CD4-positive, CD25-positive, alpha-beta regulatory T cell (primary cell): ENCODE measurements at regions not wholly inside any gene's neighbourhood (a gene's known extent, or its start where the extent isn't known, plus 50 kb on each side); places are given as distances from the start of the nearest gene placed in this dataset.
"Not testable (repeated sequence)": the region's sequence is repeated elsewhere in the genome, so short reads cannot be mapped to it uniquely, and the experiment has no call there.

Source experiments
- ATAC-seq, 2 donors: fragments of 150-1000 bp; cut with Tn5 transposase; one replicate each; pipeline ENCODE4 v1.10.0; 2021; ENCODE audit warnings: low read depth in 2 of 2, moderate number of reproducible peaks in 2 of 2, moderate library complexity in 1 of 2
- DNase-seq, 3 donors: peaks; one replicate each; pipeline versions ENCODE4 v3.0.0 to v3.0.0-alpha.2; 2012 to 2022; ENCODE audit warnings: mixed read lengths in 1 of 3
- H3K27ac ChIP-seq: one replicate; pipeline ENCODE4 v1.7.0; 2013; ENCODE audit warnings: mild to moderate bottlenecking, low read length; ENCODE audit not compliant: insufficient read depth, poor library complexity, severe bottlenecking
- H3K27me3 ChIP-seq: one replicate; pipeline ENCODE4 v1.7.0; 2013; ENCODE audit warnings: low read length; ENCODE audit not compliant: control insufficient read depth, insufficient read depth
- H3K36me3 ChIP-seq: one replicate; pipeline ENCODE4 v1.7.0; 2013; ENCODE audit warnings: mild to moderate bottlenecking, low read length, moderate library complexity; ENCODE audit not compliant: control insufficient read depth, insufficient read depth
- H3K4me1 ChIP-seq: 2 replicates; pipeline ENCODE4 v1.7.0; 2013; ENCODE audit warnings: mild to moderate bottlenecking, low read length; ENCODE audit not compliant: insufficient read depth, control insufficient read depth, poor library complexity, severe bottlenecking
- H3K4me3 ChIP-seq: one replicate; pipeline ENCODE4 v1.7.0; 2013; ENCODE audit warnings: low read depth, mild to moderate bottlenecking, low read length, moderate library complexity
- H3K9me3 ChIP-seq, 2 experiments: 1 replicate in 1 of 2; 2 replicates in 1 of 2; pipeline ENCODE4 v1.7.0; 2013; ENCODE audit warnings: low read length in 2 of 2, mild to moderate bottlenecking in 1 of 2, moderate library complexity in 1 of 2; ENCODE audit not compliant: control insufficient read depth in 2 of 2
- H3K27ac Mint-ChIP-seq, 3 donors: one replicate each; pipeline ENCODE4 v1.8.0; 2020 to 2022; ENCODE audit warnings: mild to moderate bottlenecking in 3 of 3, mixed read lengths in 3 of 3, moderate library complexity in 2 of 3
- H3K27me3 Mint-ChIP-seq: one replicate; pipeline ENCODE4 v1.8.0; 2022; ENCODE audit warnings: mild to moderate bottlenecking, mixed read lengths
- H3K36me3 Mint-ChIP-seq: one replicate; pipeline ENCODE4 v1.8.0; 2020; ENCODE audit warnings: mixed read lengths
- H3K4me1 Mint-ChIP-seq, 4 donors: one replicate each; pipeline ENCODE4 v1.8.0; 2020 to 2022; ENCODE audit warnings: mixed read lengths in 4 of 4, mild to moderate bottlenecking in 1 of 4
- H3K4me3 Mint-ChIP-seq, 4 donors: one replicate each; pipeline ENCODE4 v1.8.0; 2020 to 2022; ENCODE audit warnings: mild to moderate bottlenecking in 4 of 4, mixed read lengths in 4 of 4, moderate library complexity in 3 of 4
- H3K9me3 Mint-ChIP-seq, 7 donors: one replicate each; pipeline ENCODE4 v1.8.0; 2020 to 2022; ENCODE audit warnings: mixed read lengths in 7 of 7, mild to moderate bottlenecking in 3 of 7, moderate library complexity in 2 of 7

DNA sequence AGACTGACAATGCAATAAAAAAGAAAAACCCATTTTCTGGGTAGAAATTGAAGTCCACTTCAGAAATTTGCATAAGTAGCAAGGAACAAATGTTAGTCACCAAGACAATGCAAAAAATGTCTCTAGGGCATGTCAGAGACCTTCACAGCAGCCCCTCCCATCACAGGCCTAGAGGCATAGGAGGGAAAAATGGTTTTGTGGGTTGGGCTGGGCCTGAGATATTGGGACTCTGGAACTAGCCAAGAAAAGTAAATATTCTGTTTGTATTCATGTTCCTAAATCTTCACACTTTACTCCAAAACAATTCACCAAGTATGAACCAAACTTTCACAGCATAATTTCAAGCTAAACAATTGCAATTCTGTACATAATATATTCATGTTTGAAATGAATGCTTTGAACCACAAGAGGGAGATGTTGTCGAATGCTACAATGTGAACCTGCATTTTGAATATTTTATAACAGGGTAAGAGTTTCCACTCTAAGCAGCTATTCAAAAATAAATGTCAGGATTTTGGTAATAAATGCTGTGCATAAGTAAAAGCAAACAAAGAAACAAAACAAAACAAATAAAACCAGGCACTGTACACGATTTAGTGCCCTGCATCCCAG, 429.2 kb downstream of the OTOL1 start:
- Histone ChIP-seq H3K4me1 (no peaks in the 10 kb centered on the region), H3K36me3 (no peaks in the 10 kb centered on the region), H3K9me3 (no peaks in the 10 kb centered on the region), H3K27me3 (no peaks in the 10 kb centered on the region), H3K4me3 (no peak overlapping the region), H3K27ac (no peak overlapping the region)
- Mint-ChIP-seq H3K9me3 (peaks cover 4 to 13% (median 6%) of the 10 kb centered on the region in 7 donors), H3K27me3 (no peaks in the 10 kb centered on the region), H3K27ac (no peak overlapping the region), H3K36me3 (no peaks in the 10 kb centered on the region), H3K4me1 (no peaks in the 10 kb centered on the region), H3K4me3 (no peak overlapping the region)
- no peak for DNase-seq
- no peak for ATAC-seq

DNA sequence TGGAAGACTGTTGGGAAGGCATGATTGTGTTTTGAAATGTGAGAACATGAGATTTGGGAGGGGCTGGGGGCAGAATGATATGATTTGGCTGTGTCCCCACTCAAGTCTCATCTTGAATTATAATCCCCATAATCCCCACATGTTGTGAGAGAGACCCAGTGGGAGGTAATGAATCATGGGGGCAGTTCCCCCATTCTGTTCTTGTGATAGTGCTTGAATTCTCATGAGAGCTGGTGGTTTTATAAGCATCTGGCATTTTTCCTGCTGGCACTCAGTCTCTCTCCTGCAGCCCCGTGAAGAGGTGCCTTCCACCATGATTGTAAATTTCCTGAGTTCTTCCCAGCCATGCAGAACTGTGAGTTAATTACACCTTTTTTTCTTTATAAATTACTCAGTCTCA, 430.5 kb downstream of the OTOL1 start:
- no peak overlapping the region for H3K4me3 Mint-ChIP-seq
- H3K4me1 Mint-ChIP-seq: no peaks in the 10 kb centered on the region
- H3K27me3 ChIP-seq: no peaks in the 10 kb centered on the region

DNA sequence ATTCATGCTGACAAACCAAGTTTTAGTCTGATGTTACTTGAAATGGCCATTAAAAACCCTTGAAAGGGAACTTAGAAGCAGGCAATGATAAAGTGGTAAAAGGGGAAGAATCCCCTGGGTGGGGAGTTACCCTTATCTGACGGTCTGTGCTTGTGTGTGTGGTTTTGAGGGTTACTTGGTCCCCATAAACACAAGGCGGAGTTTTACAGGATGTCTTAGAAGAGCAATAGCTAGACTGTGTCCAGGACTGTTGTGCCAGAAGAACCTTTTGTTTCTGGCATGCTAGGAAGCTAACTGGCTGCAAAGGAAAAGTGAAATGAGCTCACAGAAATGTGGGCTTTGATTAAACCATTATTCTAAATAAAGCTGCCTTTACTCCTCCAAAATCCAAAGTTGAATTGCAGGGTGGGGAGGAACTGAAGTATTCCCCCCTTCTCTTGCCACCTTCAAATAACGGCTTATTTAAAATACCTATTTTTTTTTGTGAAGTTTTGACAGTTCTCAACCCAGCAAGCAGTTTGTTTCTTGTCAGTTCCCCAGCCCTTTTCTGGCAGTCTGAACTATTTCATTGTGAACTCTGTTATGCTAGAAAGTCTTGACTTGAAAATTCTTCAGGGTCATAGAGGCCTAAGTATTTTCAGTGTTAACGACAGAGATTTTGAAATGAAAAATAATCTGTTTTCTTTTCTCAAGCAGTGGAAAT, 443.5 kb downstream of the OTOL1 start:
- H3K27ac Mint-ChIP-seq: no peak overlapping the region
- Histone ChIP-seq H3K27me3 (no peaks in the 10 kb centered on the region), H3K4me1 (no peaks in the 10 kb centered on the region), H3K36me3 (no peaks in the 10 kb centered on the region), H3K4me3 (no peak overlapping the region), H3K9me3 (peaks cover 0 to 4% of the 10 kb centered on the region in 2 experiments), H3K27ac (no peak overlapping the region)
- no peaks in the 10 kb centered on the region for H3K36me3 Mint-ChIP-seq
- H3K27me3 Mint-ChIP-seq: peaks cover 2% of the 10 kb centered on the region
- H3K9me3 Mint-ChIP-seq: peaks cover 2 to 26% (median 10%) of the 10 kb centered on the region in 7 donors
- no peaks in the 10 kb centered on the region for H3K4me1 Mint-ChIP-seq
- no peak for ATAC-seq
- no peak for DNase-seq
- no peak overlapping the region for H3K4me3 Mint-ChIP-seq

More for the DNA sequence above, 430.5 kb downstream of the OTOL1 start:
- Mint-ChIP-seq H3K27me3 (no peaks in the 10 kb centered on the region), H3K36me3 (no peaks in the 10 kb centered on the region), H3K9me3 (peaks cover 0 to 17% (median 7%) of the 10 kb centered on the region in 7 donors), H3K27ac (no peak overlapping the region)
- no peaks in the 10 kb centered on the region for H3K9me3 ChIP-seq
- no peaks in the 10 kb centered on the region for H3K4me1 ChIP-seq
- DNase-seq (no peak), ATAC-seq (no peak)
- no peak overlapping the region for H3K4me3 ChIP-seq
- H3K36me3 ChIP-seq: no peaks in the 10 kb centered on the region
- no peak overlapping the region for H3K27ac ChIP-seq

DNA sequence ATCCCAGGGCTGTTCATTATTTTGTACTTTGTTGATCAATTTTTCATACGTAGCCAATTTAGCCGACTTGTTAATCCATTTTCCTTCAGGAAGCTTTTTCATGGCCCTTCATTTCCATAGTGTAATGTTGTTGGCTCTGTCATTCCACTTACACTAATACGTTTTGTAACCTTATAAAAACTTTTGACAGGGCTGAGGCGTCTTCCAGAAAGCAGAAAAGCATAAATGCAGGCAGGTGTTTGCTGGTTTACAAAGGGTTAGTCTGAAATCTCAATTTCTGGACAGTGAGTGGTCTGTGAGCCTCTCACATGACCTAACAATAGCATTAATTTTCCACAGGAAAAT, 444.0 kb downstream of the OTOL1 start:
- H3K9me3 ChIP-seq: peaks cover 0 to 1% of the 10 kb centered on the region in 2 experiments
- no peaks in the 10 kb centered on the region for H3K36me3 ChIP-seq
- Mint-ChIP-seq H3K4me3 (peak overlapping the region in 1 of 4 donors; percentile 63), H3K9me3 (peaks cover 4 to 21% (median 10%) of the 10 kb centered on the region in 7 donors), H3K27ac (no peak overlapping the region), H3K4me1 (no peaks in the 10 kb centered on the region), H3K27me3 (peaks cover 5% of the 10 kb centered on the region), H3K36me3 (no peaks in the 10 kb centered on the region)
- no peak for DNase-seq
- no peak overlapping the region for H3K27ac ChIP-seq
- no peaks in the 10 kb centered on the region for H3K27me3 ChIP-seq
- no peaks in the 10 kb centered on the region for H3K4me1 ChIP-seq
- no peak for ATAC-seq
- no peak overlapping the region for H3K4me3 ChIP-seq

DNA sequence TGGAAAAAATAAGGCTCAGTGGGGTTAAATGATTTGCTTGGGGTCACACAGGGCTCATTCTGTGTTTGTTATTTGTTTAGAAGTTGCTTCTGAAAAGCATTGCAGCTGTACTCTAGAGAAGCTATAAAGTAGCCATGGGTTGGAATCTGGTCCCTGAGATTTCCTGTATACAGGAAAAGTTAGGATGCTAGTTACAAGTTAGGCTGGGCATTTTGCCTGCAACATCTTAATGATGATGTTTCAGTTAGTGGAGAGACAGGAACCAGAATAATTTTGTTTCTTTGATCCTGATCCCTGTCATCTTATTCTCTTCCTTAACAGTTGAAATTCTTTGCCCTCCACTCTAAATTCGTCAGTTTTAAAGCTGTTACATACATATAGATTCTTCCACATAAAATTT, 445.3 kb downstream of the OTOL1 start:
- Histone ChIP-seq H3K27me3 (no peaks in the 10 kb centered on the region), H3K9me3 (no peaks in the 10 kb centered on the region), H3K4me1 (no peaks in the 10 kb centered on the region), H3K4me3 (no peak overlapping the region), H3K36me3 (no peaks in the 10 kb centered on the region), H3K27ac (no peak overlapping the region)
- Mint-ChIP-seq H3K27ac (no peak overlapping the region), H3K4me3 (no peak overlapping the region), H3K27me3 (peaks cover 5% of the 10 kb centered on the region), H3K9me3 (peaks cover 4 to 14% (median 9%) of the 10 kb centered on the region in 7 donors), H3K4me1 (no peaks in the 10 kb centered on the region), H3K36me3 (no peaks in the 10 kb centered on the region)
- ATAC-seq (no peak), DNase-seq (no peak)

DNA sequence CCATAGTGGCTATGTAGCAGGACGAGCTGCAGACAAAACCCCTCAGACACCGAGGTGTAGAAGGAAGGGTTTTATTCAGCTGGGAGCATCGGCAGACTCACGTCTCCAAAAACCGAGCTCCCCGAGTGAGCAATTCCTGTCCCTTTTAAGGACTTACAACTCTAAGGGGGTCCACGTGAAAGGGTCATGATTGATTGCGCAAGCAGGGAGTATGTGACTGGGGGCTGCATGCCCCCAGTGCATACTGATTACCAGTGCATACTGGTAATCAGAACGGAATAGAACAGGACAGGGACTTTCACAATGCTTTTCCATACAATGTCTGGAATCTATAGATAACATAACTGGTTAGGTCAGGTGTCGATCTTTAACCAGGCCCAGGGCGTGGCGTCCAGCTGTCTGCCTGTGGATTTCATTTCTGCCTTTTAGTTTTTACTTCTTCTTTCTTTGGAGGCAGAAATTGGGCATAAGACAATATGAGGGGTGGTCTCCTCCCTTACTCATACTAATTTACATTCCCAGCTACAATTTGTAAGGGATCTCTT, 447.3 kb downstream of the OTOL1 start:
- not testable (repeated sequence) for H3K4me1 ChIP-seq, H3K27me3 ChIP-seq, H3K27ac Mint-ChIP-seq, H3K27ac ChIP-seq, ATAC-seq, H3K36me3 Mint-ChIP-seq, H3K4me1 Mint-ChIP-seq, H3K27me3 Mint-ChIP-seq, H3K4me3 ChIP-seq, H3K36me3 ChIP-seq, H3K9me3 ChIP-seq, DNase-seq, H3K4me3 Mint-ChIP-seq
- peaks cover 4 to 12% (median 8%) of the 10 kb centered on the region in 7 donors for H3K9me3 Mint-ChIP-seq

DNA sequence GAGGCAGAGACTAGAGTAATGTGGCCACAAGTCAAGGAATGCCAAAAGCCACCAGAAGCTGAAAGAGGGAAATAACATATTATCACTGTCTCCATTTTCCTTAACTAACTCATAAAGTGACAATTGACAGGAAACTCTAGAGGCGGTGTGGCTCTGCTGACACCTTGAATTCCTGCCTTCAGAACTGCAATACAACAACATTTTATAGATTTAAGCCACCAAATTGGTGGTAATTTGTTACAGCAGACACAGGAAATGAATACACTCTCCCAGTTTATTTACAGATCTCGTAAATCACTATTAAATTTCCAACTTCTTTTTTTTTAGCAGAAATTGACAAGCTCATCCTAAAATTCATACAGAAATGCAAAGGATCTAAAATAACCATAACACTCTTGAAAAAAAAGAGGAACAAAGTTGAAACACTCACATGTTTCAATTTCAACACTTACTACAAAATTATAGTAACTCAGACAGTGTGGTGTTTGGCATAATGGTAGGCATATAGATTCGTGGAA, 449.9 kb downstream of the OTOL1 start:
- peaks cover 2 to 22% (median 9%) of the 10 kb centered on the region in 7 donors for H3K9me3 Mint-ChIP-seq
- Histone ChIP-seq H3K4me1 (no peaks in the 10 kb centered on the region), H3K36me3 (no peaks in the 10 kb centered on the region), H3K4me3 (no peak overlapping the region), H3K27me3 (no peaks in the 10 kb centered on the region), H3K27ac (no peak overlapping the region), H3K9me3 (no peaks in the 10 kb centered on the region)
- DNase-seq (no peak), ATAC-seq (no peak)
- H3K27me3 Mint-ChIP-seq: peaks cover 5% of the 10 kb centered on the region
- no peaks in the 10 kb centered on the region for H3K36me3 Mint-ChIP-seq
- H3K4me3 Mint-ChIP-seq: no peak overlapping the region
- no peak overlapping the region for H3K27ac Mint-ChIP-seq
- no peaks in the 10 kb centered on the region for H3K4me1 Mint-ChIP-seq
